GM12878 (cell line): ENCODE measurements at regions not wholly inside any gene's neighbourhood (a gene's known extent, or its start where the extent isn't known, plus 50 kb on each side); places are given as distances from the start of the nearest gene placed in this dataset.
"Not testable (repeated sequence)": the region's sequence is repeated elsewhere in the genome, so short reads cannot be mapped to it uniquely, and the experiment has no call there.

Experiments
- ATAC-seq: fragments of 200-7000 bp; cut with Tn5 transposase; 3 replicates; pipeline ENCODE4 v1.9.1; 2020; ENCODE audit warnings: mild to moderate bottlenecking, moderate library complexity
- BruUV-seq: library from RNA; stranded (reverse); fragments of 400-500 nt; replicated peaks from 2 replicates; lab custom pipeline; 2021; lab: Mats Ljungman, UMichigan
- CTCF ChIA-PET: fragments of 300-600 bp; sonication (Branson Sonifier 250); formaldehyde crosslinking; extraction: SDS; loops from one replicate; lab custom pipeline; 2021; ENCODE audit warnings: inconsistent platforms; lab: Yijun Ruan, JAX
- POLR2A ChIA-PET: fragments of 350-600 bp; formaldehyde crosslinking; extraction: SDS; loops from one replicate; lab custom pipeline; 2021; ENCODE audit warnings: inconsistent platforms; lab: Charles Lee
- RAD21 ChIA-PET: fragments of 300-600 bp; sonication (Branson Sonifier 250); formaldehyde crosslinking; loops from one replicate; lab custom pipeline; 2023; ENCODE audit warnings: antibody characterized with exemption; ENCODE audit not compliant: unreplicated experiment; lab: Charles Lee
- SMC1A ChIA-PET: fragments of 300-600 bp; sonication (Branson Sonifier 250); formaldehyde crosslinking; loops from one replicate; lab custom pipeline; 2023; ENCODE audit not compliant: unreplicated experiment, uncharacterized antibody; lab: Charles Lee
- DNase-seq: peaks from one replicate; pipeline ENCODE4 v3.0.0-alpha.2; 2011; ENCODE audit warnings: low read depth, low spot score
- FAIRE-seq: peaks from 3 replicates; lab custom pipeline; 2011; peaks lifted over from hg19 to GRCh38; lab: Jason Lieb, UNC
- H2AFZ ChIP-seq: 2 replicates; pipeline ENCODE4 v1.6.0; 2011; ENCODE audit warnings: low read depth, low read length, control low read depth; ENCODE audit not compliant: control insufficient read depth
- H3K27ac ChIP-seq: 2 replicates; pipeline ENCODE4 v1.5.1; 2011; ENCODE audit warnings: control low read depth; ENCODE audit not compliant: control insufficient read depth, insufficient read depth
- H3K27me3 ChIP-seq, 2 experiments: replicated peaks in 1 of 2; 2 replicates each; pipeline versions ENCODE4 v1.6.0 to v1.6.1; 2011; ENCODE audit warnings: low read length in 1 of 2; ENCODE audit not compliant: control insufficient read depth in 2 of 2, insufficient read depth in 2 of 2
- H3K36me3 ChIP-seq, 2 experiments: 2 replicates each; pipeline ENCODE4 v1.5.1; 2011; ENCODE audit warnings: low read length in 1 of 2; ENCODE audit not compliant: control insufficient read depth in 2 of 2, insufficient read depth in 2 of 2
- H3K4me1 ChIP-seq: 2 replicates; pipeline ENCODE4 v1.6.1; 2011; ENCODE audit warnings: mild to moderate bottlenecking, low read length, moderate library complexity, mixed read lengths; ENCODE audit not compliant: control insufficient read depth, insufficient read depth
- H3K4me2 ChIP-seq: 2 replicates; pipeline ENCODE4 v1.6.0; 2011; ENCODE audit warnings: control low read depth; ENCODE audit not compliant: control insufficient read depth, insufficient read depth
- H3K4me3 ChIP-seq: fragments of 200-600 bp; sonication (generic); 2 replicates; pipeline ENCODE4 v1.5.1; 2016
- H3K79me2 ChIP-seq: 2 replicates; pipeline ENCODE4 v1.6.0; 2011; ENCODE audit warnings: low read length; ENCODE audit not compliant: control insufficient read depth, insufficient read depth
- H3K9ac ChIP-seq: 2 replicates; pipeline ENCODE4 v1.8.0; 2011; ENCODE audit warnings: low read length, control low read depth, mixed read lengths; ENCODE audit not compliant: control insufficient read depth, insufficient read depth
- H3K9me3 ChIP-seq: replicated peaks from 3 replicates; pipeline ENCODE4 v1.5.1; 2011; ENCODE audit warnings: mild to moderate bottlenecking, low read length; ENCODE audit not compliant: control insufficient read depth, insufficient read depth
- H4K20me1 ChIP-seq: 2 replicates; pipeline ENCODE4 v1.6.0; 2011; ENCODE audit not compliant: control insufficient read depth, insufficient read depth
- CBX3 ChIP-seq: fragments of 200-600 bp; sonication (generic); IDR thresholded peaks from 2 replicates; pipeline ENCODE4 v1.6.1; 2016; ENCODE audit warnings: low read depth, borderline replicate concordance
- ZBED1 ChIP-seq: IDR thresholded peaks from 2 replicates; pipeline ENCODE4 v1.6.1; 2016; ENCODE audit warnings: borderline replicate concordance
- WGBS: methylation state at CpG from one replicate; pipeline ENCODE4 v1.1.6; 2016; ENCODE audit warnings: low lambda C conversion rate; ENCODE audit not compliant: insufficient replicate concordance, insufficient coverage; ENCODE audit errors: missing lambda C conversion rate; 5-methylcytosine and 5-hydroxymethylcytosine counted together
- in situ Hi-C: fragments of 300-500 bp; cut with MboI; formaldehyde crosslinking; loops from 9 replicates; pipeline ENCODE4 v1.14.3; 2018; ENCODE audit warnings: mixed read lengths
- intact Hi-C: fragments of 100-400 bp; cut with micrococcal nuclease; formaldehyde crosslinking; loops from one replicate; pipeline ENCODE4 v1.14.2; 2022; ENCODE audit not compliant: unreplicated experiment

DNA sequence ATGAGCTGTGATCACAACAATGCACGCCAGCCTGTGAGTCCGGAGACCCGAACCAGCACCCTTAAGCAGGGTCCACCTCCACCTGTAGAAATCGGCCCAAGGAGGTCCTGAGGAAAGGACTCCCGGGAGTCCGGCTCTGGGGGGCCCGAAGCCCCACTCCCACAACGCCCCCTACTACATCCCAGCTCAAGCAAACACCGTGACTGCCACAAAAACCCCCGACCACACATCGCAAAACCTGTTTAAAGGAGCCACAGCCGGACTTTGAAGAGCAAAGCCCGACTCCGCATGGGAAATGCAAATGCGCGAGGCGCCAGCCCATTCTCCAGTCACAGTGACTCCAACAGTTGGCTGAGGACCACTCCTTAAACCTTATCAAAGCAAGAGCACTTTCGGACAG is 682.4 kb downstream of the KCNJ18 start (continued):
- no peak for TF ChIP-seq CBX3
- no peak for TF ChIP-seq ZBED1

DNA sequence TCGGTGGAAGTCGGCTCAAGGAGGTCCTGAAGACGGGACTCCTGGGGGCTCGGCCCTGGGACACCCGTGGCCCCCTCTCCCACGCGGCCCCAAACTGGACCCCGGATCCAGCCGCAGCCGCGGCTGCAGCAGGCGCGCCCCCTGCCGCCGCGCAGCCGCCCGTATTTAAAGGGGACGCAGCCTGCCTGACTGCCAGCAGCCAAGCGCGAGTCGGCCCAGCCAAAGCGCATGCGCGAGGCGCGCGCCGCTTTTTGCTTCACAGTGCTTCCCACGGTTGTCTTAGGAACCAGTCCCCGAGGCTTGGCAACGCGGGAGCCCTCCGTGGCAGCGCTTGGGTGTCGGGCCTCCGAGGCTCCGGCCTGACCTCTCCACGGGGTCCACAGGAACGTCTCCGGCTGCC is 684.4 kb downstream of the KCNJ18 start:
- BruUV-seq, RAD21 ChIA-PET, FAIRE-seq, H3K4me2 ChIP-seq, H3K4me3 ChIP-seq, CTCF ChIA-PET, SMC1A ChIA-PET, DNase-seq, intact Hi-C loops, H3K9ac ChIP-seq, H3K27me3 ChIP-seq, H3K4me1 ChIP-seq, H3K9me3 ChIP-seq, H3K79me2 ChIP-seq, H2AFZ ChIP-seq, H4K20me1 ChIP-seq, POLR2A ChIA-PET, H3K27ac ChIP-seq, ATAC-seq, H3K36me3 ChIP-seq: not testable (repeated sequence)
- in situ Hi-C loops = loop anchor here (10.0 kb wide), 1 partner anchor 62 kb away; no protein-coding TSS in a partner anchor
- WGBS = 93% methylated on average over 16 of the region's 41 CpGs

GRCh38 chr17:22378748-22379147 is 686.4 kb downstream of the KCNJ18 start:
- H3K36me3 ChIP-seq, H3K9ac ChIP-seq, H3K27me3 ChIP-seq, CTCF ChIA-PET, H3K4me2 ChIP-seq, FAIRE-seq, ATAC-seq, SMC1A ChIA-PET, RAD21 ChIA-PET, H3K4me3 ChIP-seq, H3K79me2 ChIP-seq, DNase-seq, BruUV-seq, H3K9me3 ChIP-seq, H4K20me1 ChIP-seq, POLR2A ChIA-PET, intact Hi-C loops, H3K27ac ChIP-seq, H2AFZ ChIP-seq, H3K4me1 ChIP-seq: not testable (repeated sequence)
- in situ Hi-C loops = loop anchor here (10.0 kb wide), 1 partner anchor 64 kb away; no protein-coding TSS in a partner anchor
- WGBS = no CpG with 5 or more reads among the region's 19 CpGs

DNA sequence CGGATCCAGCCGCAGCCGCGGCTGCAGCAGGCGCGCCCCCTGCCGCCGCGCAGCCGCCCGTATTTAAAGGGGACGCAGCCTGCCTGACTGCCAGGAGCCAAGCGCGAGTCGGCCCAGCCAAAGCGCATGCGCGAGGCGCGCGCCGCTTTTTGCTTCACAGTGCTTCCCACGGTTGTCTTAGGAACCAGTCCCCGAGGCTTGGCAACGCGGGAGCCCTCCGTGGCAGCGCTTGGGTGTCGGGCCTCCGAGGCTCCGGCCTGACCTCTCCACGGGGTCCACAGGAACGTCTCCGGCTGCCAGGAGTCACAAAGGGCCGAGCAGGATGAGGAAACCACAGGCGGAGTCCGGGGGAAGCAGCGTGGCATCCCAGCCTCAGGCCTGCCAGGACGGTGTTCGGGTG is 689.3 kb downstream of the KCNJ18 start:
- H3K4me1 ChIP-seq, H3K9me3 ChIP-seq, DNase-seq, H4K20me1 ChIP-seq, FAIRE-seq, H3K9ac ChIP-seq, H3K4me3 ChIP-seq, H3K27ac ChIP-seq, RAD21 ChIA-PET, H3K79me2 ChIP-seq, H3K4me2 ChIP-seq, POLR2A ChIA-PET, ATAC-seq, intact Hi-C loops, in situ Hi-C loops, H3K36me3 ChIP-seq, H2AFZ ChIP-seq, CTCF ChIA-PET, H3K27me3 ChIP-seq, BruUV-seq, SMC1A ChIA-PET: not testable (repeated sequence)
- no CpG with 5 or more reads among the region's 40 CpGs for WGBS
